GM21447 (cell line): ENCODE measurements at regions not wholly inside any gene's neighbourhood (a gene's known extent, or its start where the extent isn't known, plus 50 kb on each side); places are given as distances from the start of the nearest gene placed in this dataset.

Source experiments
- ATAC-seq: cut with Tn5 transposase; IDR thresholded peaks from one replicate; pipeline ENCODE4 v1.9.1; 2021; ENCODE audit not compliant: unreplicated experiment

GRCh38 chr7:25279705-25280104 lies 51.4 kb upstream of the NPVF start:
- no peak for ATAC-seq

GRCh38 chr7:25280181-25280580 lies 51.9 kb upstream of the NPVF start:
- ATAC-seq = no peak

GRCh38 chr7:25282194-25282593 lies 53.9 kb upstream of the NPVF start:
- ATAC-seq = no peak

- no peak for ATAC-seq
Observed at GRCh38 chr7:25286756-25287155, 58.5 kb upstream of the NPVF start.

- ATAC-seq = no peak
Observed at GRCh38 chr7:25287291-25287690, 59.0 kb upstream of the NPVF start.

GRCh38 chr7:25288556-25289307 lies 60.4 kb upstream of the NPVF start:
- no peak for ATAC-seq

GRCh38 chr7:25289518-25289917 lies 61.2 kb upstream of the NPVF start:
- no peak for ATAC-seq

GRCh38 chr7:25294624-25295023 lies 66.3 kb upstream of the NPVF start:
- ATAC-seq = no peak

GRCh38 chr7:25295387-25295786 lies 67.1 kb upstream of the NPVF start:
- no peak for ATAC-seq

GRCh38 chr7:25296086-25296485 lies 67.8 kb upstream of the NPVF start:
- no peak for ATAC-seq

- no peak for ATAC-seq
Observed at GRCh38 chr7:25297278-25297677, 69.0 kb upstream of the NPVF start.

- no peak for ATAC-seq
Observed at GRCh38 chr7:25303281-25304181, 75.2 kb upstream of the NPVF start.

- no peak for ATAC-seq
Observed at GRCh38 chr7:25304691-25305090, 76.4 kb upstream of the NPVF start.

GRCh38 chr7:25305831-25306230 lies 77.5 kb upstream of the NPVF start:
- no peak for ATAC-seq

- no peak for ATAC-seq
Observed at GRCh38 chr7:25307624-25308023, 79.3 kb upstream of the NPVF start.

- no peak for ATAC-seq
Observed at GRCh38 chr7:25308246-25308645, 80.0 kb upstream of the NPVF start.

GRCh38 chr7:25308906-25309705 lies 80.8 kb upstream of the NPVF start:
- no peak for ATAC-seq

- ATAC-seq = no peak
Observed at GRCh38 chr7:25310896-25311295, 82.6 kb upstream of the NPVF start.

- no peak for ATAC-seq
Observed at GRCh38 chr7:25311346-25311745, 83.1 kb upstream of the NPVF start.

- ATAC-seq = no peak
Observed at GRCh38 chr7:25312968-25313367, 84.7 kb upstream of the NPVF start.

- no peak for ATAC-seq
Observed at GRCh38 chr7:25313526-25313925, 85.2 kb upstream of the NPVF start.
